T-helper 2 cell treated with Interferon-gamma antibody and Interleukin-4, amounts not matched to agents 100 ng/mL and 5 ng/mL, for 36 hours (primary cell): ENCODE measurements at regions not wholly inside any gene's neighbourhood (a gene's known extent, or its start where the extent isn't known, plus 50 kb on each side); places are given as distances from the start of the nearest gene placed in this dataset.
"Not testable (repeated sequence)": the region's sequence is repeated elsewhere in the genome, so short reads cannot be mapped to it uniquely, and the experiment has no call there.

Experiments
- intact Hi-C: fragments of 100-400 bp; cut with micrococcal nuclease; formaldehyde crosslinking; loops from one replicate; pipeline ENCODE4 v1.15.1; 2023

DNA sequence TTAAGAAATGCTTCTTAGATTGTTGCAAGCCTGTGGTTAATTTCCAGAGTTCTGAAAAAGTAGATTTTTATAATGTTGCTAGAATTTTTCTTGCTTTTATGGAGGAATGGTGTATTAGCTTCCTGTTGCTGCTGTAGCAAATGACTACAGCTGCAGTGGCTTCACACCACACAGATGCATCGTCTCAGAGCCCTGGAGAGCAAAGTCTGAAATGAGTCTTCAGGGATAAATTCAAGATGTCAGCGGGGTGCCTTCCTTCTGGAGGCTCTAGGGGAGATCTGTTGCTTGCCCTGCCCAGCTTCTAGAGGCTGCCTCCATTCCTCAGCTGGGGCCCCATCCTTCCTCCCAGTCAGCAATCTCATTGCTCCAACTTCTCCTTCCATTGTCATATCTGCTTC, 187.8 kb downstream of the ZNF516 start:
- intact Hi-C loops = no loop called here

DNA sequence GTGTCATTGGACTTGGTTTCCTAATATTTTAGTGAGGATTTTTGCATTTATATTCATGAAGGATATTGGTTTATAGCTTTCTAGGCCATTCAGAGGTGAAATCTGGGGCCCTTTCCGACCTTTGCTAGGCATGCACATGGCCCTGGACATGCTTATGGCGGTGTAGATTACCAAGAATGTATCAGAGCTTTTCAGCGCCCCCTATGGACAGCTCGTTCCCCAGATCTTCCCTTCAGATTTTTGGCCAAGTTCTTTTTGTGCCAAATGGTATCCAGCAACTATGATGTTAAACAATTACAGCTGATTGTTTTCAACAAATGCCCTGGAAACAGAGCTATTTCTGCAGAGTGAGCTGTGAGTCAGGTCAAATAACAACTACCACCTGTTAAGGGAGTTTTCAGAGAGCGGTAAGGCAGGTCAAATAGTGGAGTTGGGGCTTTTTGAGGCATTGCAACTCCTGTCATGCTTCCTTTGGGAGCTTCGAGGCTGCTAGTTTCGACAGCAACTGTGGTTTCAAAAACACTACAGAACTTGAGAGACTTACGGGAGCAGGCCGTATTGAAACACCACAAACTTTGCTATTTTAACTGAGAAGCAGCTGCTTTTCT, 188.3 kb downstream of the ZNF516 start:
- intact Hi-C loops = no loop called here

DNA sequence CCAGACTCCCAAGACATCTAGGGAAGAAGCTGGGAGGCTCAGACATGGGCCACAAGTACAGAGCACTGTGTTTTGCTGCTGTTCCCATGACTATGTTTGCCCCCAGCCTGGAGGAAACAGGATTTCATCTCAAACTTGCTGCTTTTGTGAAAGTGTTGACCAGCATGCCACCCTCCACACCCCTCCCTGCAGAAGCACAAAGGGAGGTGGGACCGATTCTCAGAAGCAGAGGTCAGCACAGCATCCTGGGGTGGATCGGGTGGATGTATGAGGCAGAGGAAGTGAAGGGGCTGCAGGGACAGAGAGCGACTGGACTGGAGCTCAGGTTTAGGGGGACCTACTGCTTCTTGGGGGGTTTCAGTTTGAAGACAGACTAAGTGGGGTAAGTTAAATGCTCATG, 209.2 kb downstream of the ZNF516 start:
- intact Hi-C loops = loop anchor here (2.0 kb wide), 1 partner anchor 25 kb away; no protein-coding TSS in a partner anchor

DNA sequence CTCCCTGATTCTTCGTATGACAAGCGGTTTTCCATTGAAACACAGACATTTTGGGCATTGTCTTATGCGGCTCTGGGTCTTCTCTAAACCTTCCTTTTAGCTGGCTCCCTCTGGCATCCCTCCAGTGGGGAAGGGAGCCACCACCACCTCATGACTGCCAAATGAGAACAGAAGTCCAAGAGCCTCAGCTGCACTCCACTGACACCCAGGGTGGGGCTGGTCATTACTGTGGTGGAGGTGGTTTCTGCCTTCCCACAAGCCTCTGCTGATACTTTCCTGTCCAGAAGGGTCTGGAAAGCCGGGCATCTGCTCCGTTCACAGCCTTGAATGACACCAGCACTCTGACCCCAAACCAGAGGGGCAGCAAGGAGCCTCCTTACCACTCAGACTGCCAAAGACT, 213.5 kb downstream of the ZNF516 start:
- intact Hi-C loops = no loop called here

DNA sequence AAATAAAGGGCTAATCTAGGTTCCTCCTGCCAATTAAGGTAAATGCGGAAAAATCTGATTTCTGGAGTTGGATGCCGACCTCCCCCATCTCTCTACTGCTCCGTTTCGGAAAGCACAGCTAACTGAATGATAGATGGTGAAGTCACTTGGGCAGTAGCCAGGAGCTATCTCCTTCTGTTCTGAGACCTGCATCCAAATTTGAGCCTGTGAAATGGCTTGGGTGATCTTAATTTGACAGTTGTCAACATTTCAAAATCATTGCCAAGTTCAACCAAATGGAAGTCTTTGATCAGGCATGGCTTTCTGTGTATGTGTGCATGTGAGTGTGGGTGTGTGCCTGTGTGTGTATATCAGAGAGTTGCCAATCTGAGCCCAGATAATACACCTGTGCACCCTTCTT, 217.2 kb downstream of the ZNF516 start:
- intact Hi-C loops = no loop called here

DNA sequence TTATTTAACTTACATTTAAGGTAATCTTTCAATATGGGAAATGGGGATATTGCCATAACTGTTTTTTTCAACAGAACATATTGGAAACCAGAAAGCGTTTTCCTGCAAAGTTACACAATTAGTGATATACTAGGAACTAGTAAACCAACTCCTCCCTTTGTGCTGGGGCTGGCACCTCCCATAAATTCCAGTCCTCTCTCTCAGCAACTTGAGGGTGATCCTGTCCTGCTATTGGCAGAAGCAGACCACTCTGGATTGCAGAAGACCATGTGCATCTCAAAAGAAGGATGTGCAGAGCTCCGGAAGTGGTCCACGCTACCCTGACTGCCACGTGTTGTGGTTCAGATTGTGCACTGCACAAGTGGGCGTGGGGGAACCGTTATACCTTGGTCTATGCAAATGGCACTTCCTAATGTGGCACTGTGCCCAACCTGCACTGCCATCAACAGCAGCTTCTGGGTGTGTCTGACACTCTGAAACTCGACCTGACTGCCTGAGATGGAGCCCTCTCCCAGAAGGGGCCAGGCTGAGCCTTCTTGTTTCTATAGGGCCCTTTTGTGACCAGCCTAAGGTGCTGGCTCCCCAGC, 219.2 kb downstream of the ZNF516 start:
- intact Hi-C loops = no loop called here

DNA sequence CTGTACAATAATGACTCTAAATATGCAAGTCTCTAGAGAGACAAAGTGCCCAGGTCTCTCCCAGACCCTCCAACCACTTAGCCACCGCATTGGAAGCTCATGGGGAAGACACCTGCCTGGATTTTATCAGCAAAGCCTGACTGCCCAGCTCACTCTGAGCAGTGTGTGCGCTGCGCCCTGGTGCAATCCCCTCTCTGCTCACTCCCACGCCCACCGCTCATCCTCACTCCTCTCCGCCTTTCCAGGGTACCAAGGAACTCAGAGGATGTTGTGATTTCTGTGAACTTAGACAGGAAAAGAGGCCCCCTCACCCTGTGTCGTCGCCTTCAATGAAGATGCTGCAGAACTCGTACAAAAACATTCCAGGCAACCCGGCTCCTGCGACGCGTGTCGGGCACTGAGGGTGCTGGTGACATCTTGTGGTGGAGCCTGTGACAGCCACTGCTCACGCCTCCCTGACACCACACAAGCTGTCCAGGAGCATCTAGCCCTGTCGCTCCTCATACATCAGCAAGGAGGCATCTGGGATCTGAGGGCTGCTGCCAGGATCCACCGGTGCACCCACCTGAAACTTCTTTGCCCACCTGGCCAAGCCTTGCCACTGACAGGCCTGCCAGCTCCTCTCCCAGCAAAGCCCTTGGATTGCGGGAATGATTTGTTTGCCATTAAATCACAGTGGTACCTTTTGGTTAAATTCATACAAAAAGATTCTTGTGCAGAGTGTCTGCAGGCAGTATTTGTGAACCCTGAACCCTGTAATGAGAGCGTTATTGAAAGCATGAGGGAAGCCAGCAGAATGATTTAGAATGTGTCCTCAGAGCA, 220.4 kb downstream of the ZNF516 start:
- intact Hi-C loops = no loop called here

DNA sequence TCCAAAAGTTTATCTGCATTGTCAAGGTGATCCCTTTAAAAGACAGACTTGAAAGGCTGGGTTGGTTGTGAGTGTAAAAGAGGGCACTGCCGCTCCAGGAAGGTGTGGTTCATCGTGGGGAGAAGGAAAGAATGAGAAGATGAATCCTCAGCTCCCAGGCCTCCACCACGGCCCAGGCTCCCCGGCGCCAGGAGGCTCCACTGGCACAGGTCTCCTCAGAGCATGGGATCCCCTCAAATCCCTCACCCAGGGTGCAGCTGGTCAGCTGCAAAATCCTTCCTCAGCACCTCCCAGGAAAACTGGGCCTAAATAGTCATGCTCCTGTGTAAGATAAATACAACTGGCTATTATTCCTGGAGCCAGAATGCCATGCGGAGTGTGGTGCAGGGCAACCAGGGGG, 221.1 kb downstream of the ZNF516 start:
- intact Hi-C loops = no loop called here

DNA sequence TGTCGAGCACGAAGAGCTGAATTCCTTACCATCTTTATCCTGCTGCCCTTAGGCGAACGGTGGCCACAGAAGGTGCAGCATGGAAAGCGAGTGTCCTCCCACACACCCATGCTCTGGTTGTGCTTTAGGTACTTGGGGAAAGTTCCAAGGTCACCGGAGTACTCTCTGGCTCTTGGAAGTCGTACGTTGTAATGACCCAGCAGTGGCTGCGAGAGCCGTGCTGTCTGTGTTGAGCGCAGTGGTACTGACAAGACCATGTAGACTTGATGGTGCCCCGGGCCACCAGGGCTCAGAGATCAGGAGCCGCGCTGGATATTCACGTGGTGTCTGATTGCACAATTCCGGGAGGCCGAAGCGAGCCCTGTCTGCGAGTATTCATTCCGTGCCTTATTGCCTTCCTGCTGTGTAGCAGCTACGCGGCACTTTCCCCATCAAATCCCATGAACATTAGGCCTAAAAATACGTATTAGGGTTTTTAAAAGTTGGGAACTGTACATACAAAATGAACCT, 222.0 kb downstream of the ZNF516 start:
- intact Hi-C loops = no loop called here

DNA sequence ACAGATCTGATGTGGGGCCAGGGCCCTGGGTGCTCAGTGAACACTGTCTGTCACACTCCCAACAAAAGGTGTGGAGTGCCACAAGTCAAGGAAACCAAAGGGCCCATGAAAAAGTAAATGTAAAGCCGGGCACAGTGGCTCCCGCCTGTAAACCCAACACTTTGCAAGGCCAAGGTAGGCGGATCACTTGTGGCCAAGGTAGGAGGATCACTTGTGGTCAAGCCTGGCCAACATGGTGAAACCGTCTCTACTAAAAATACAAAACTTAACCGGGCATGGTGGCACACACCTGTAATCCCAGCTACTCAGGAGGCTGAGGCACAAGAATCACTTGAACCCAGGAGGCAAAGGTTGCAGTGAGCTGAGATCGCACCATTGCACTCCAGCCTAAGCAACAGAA, 227.6 kb downstream of the ZNF516 start:
- intact Hi-C loops = not testable (repeated sequence)

DNA sequence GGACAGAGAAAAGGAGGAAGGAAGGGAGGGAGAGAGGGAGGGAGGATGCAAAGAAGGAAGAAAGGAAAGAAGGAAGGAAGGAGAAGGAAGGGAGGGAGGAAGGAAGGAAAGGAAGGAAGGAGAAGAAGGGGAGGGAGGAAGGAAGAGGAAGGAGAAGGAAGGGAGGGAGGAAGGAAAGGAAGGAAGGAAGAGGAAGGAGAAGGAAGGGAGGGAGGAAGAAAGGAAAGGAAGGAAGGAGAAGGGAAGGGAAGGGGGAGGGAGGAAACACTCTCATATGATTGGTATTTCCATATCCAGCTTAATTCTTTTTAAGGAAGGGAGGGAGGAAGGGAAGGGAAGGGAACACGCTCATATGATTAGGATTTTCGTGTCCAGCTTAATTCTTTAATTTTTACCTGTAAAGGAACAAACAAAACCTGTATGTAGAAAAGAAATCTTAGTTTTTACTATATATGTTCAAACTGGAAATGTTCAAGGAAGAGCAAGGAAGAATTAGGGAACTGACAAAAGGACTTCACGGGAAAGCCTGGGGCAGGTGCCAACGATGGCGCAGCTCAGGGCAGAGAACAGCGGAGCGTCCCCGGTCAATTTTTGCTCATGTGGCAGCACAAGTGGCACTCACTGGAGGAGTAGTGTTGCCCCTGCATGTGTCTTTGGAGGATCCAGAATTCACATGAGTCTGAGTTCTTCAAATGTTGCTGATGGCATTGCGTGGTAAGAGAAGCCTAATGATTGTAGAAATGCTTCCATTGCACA, 228.6 kb downstream of the ZNF516 start:
- intact Hi-C loops = no loop called here

DNA sequence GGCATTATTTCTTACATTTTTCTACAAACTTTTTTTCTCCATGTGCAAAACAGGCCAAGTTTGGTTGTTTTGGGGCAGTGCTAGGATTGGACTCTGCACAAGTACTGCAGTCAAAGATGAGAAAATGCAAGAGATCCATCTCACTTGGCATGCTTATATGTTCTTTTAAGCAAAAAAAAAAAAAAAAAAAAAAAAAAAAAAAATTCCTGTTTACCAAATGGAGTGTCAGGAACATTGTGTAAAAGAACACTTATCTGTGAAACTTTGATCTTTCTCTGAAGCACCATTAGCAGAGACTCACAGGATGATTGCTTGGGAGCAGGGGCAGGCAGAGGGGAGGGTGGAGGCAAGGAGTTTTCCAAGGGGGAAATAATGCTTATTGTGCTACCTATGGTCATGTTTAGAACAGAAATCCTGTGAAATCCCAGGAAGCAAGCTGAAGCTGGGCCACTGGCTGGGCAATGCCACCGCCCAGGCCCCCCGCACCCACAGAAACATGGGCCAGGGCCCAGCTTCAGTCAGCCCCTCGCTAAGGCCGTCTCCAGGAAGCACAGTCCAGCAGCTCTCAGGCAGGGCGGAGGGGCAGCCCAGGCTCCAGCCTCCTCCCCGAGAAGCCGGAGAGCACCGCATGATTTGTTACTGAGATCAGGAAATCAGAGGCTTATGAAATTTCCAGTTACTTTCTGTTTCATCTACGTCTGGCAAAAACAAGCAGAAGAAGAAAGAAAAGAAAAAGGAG, 229.4 kb downstream of the ZNF516 start:
- intact Hi-C loops = no loop called here

DNA sequence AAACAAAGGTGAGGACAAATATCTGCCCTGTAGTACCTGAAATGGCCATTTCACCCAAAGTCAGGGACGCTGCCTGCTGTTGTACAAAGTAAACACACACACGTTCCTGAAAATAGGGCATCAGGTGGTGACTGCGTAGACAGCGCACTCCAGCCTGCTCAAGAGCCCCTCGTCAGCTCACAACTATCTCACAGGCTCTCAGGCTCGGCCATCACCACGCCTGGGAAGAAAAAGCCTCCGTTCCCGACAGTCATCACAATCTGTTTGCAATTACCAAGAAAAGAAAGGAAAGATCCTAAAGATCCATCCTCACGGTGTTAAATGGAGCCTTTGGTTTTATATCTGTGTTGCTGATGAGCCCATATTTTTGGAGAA, 230.2 kb downstream of the ZNF516 start:
- intact Hi-C loops = no loop called here

DNA sequence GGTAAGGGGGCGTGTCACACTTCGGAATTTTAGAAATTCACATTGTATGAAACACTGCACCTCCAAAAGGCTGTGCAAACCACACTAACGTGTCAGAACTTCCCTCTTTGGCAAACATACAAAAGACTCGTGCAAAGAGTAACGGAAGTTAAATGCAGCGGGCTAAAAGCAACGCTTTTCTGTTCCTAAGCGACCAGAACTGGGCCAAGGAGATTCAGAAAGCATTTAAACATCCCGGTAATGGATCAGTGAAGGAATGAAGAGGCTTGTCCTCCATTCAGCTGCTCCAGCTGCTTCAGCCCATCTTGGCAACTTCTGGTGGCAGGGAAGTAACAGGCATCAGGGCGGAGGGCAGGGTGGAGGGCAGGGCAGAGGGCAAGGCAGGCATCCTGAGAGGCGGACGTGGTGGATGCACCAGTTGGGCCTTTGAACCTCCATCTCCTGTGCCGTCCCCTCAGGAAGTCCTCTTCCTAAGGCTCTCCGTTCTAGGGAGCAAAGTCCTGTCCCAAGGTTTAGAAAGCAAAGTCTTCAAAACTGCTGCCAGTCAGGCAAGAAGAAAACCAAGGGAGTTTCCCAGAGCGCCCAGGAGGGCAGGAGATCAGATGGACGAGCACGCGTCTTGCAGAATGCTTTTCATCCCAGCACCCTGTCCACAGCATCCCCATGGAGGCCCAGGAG, 230.7 kb downstream of the ZNF516 start:
- intact Hi-C loops = no loop called here

DNA sequence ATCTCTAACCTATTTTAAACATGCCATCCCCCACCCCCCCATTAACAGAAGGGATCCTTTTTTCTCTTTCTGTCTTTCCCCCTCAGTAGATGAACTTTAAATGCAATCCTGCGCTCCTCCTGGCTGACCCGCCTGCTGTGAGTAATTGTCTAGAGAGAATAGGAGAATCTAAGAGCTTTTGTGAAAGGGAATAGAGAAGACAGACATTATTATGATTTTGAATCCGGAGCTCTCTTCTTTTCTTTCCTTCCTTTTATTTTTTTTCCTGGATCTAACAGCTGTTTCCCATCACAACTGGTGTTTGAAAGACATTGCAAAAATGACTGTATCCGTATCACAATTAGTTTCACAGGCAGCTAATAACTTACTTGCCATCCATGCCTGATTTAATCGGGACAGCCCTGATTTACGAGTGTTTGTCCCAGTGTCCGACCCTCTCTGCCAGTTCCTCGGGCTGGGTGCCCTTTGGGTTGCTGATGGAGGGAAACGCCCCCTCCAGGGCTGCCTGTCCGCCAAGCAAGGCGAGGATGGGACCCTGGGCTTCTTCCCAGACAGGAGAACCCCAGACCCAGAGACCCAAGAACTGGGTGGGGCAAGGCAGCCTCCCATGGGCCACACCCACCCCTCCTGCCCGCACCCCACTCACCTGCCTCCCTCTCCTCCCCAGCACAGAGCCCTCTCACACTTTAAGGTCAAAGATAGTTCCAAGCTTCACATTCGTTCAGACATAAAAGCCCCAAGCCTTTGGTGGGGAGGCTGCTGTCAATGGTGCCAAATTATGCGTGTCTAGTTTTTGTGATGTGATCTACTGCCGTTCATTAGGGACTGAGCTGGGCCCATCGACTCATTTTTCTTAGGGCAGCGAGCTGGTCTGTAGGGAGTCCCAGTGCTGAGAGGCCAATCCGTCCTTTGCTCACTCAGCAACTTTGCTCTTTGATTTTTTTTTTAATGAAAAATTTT, 231.7 kb downstream of the ZNF516 start:
- intact Hi-C loops = no loop called here

DNA sequence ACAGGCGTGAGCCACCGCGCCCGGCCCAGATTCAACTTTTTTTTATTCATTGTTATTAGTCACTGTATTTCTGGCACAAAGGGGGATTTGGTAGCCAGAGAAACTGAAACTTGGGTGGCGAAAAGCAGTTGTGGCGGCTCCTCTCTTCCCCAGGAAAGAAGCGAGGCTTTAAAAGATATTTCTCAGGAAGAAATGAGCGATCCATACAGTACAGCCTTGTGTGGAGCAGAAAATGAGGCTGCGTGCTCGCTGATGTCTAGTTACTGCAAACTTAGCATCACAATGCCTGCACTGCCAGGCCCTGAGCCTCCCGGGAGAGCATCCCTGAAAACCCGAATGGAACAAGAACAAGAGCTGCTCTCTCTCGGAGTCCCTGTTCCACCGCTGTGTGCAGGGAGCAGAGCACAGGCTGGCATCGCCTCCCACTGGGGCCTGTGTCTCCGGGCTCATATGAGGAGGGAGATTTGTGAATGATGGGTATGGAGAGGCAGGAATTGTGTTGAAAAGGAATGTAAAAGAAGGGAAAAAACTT, 234.0 kb downstream of the ZNF516 start:
- intact Hi-C loops = no loop called here

DNA sequence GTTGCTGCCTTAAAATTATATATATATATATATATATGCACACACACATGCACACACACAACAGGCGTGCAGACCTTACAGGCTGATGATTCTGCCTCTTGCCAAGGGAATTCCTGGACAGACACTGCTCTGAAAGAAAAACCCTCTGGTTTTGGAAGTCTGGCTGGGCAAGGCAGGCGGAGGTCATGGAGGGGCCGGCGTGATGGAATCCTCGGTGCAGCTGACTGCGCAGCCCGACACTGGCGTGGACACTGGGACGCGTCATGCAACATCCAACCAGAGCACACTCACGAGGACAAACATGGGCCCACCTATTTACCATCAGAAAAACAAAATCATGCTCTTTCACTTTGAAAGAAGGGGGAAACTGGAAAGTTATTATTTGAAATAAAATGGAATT, 235.3 kb downstream of the ZNF516 start:
- intact Hi-C loops = no loop called here

DNA sequence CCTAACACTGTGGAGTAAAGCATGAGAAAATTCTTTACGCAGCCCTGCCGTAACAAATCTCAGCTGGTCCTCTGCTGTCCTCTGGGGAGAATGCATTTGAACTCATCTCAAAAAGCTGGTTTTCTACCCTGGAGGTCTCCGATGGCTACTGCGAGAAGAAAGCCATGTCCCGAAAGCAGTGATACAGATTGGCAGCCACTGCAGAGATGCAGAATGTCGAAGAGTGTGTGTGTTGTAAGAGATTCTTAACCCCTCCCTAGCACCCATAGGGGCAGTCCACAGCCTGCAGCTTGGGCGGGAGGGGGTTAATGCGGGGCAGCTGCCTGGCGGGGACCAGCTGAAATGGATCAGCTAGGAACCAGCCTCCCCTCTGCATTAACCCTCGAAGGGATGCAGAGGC, 235.9 kb downstream of the ZNF516 start:
- intact Hi-C loops = no loop called here

DNA sequence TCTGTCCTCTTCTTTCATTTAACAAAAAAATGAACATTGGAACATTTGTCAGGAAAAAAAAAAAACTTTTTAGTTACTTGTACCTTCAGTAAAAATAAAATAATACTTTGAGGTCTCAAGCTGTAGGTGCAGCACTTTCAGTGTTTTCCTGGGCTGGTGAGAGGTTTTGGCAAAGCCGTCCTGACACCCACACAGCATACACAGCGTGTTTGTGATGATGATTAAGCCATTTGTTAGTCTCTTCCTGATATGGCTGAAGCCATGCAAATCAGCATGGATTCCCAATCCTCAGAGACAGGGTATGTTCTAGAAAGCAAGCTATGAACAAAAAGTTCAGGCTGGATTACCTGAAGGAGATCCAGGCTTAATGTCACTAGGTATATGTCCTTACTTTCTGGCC, 236.8 kb downstream of the ZNF516 start:
- intact Hi-C loops = no loop called here
